GM12878 (cell line): ENCODE measurements at regions not wholly inside any gene's neighbourhood (a gene's known extent, or its start where the extent isn't known, plus 50 kb on each side); places are given as distances from the start of the nearest gene placed in this dataset.
A peak's percentile ranks its signal among the peaks of the same experiment; 100 is the strongest.

Experiments used
- ATF7 ChIP-seq: fragments of 450-650 bp; IDR thresholded peaks from 2 replicates; pipeline ENCODE4 v1.6.1; 2016; ENCODE audit warnings: low read depth, mild to moderate bottlenecking
- BACH1 ChIP-seq: fragments of 450-650 bp; IDR thresholded peaks from 2 replicates; pipeline ENCODE4 v1.6.1; 2017; ENCODE audit warnings: mild to moderate bottlenecking, borderline replicate concordance
- BCL11A ChIP-seq: IDR thresholded peaks from 2 replicates; pipeline ENCODE4 v1.6.1; 2011; ENCODE audit warnings: low read depth, low read length
- BHLHE40 ChIP-seq, 2 experiments: fragments of 450-650 bp in 1 of 2; IDR thresholded peaks; 2 replicates each; pipeline ENCODE4 v1.6.1; 2011 to 2017; ENCODE audit warnings: low read depth in 2 of 2, borderline replicate concordance in 1 of 2, improper control_type of control experiment in 1 of 2, low read length in 1 of 2, mild to moderate bottlenecking in 1 of 2
- BRCA1 ChIP-seq: IDR thresholded peaks from 2 replicates; pipeline ENCODE4 v1.6.1; 2011; ENCODE audit warnings: low read depth, low read length, improper control_type of control experiment
- CBFB ChIP-seq: IDR thresholded peaks from 2 replicates; pipeline ENCODE4 v1.6.1; 2016; ENCODE audit warnings: antibody characterized with exemption, low read depth
- CEBPB ChIP-seq, 2 experiments: fragments of 150-350 bp in 1 of 2; IDR thresholded peaks; 2 replicates each; pipeline ENCODE4 v1.6.1; 2012 to 2014; ENCODE audit warnings: low read depth in 2 of 2, low read length in 2 of 2, borderline replicate concordance in 1 of 2, inconsistent platforms in 1 of 2
- CHD2 ChIP-seq: IDR thresholded peaks from 2 replicates; pipeline ENCODE4 v1.6.1; 2011; ENCODE audit warnings: low read depth, low read length, improper control_type of control experiment, borderline replicate concordance
- EED ChIP-seq: sonication (generic); IDR thresholded peaks from 2 replicates; pipeline ENCODE4 v1.6.1; 2016; ENCODE audit warnings: antibody characterized with exemption, low read depth
- FOXK2 ChIP-seq: fragments of 450-650 bp; IDR thresholded peaks from 2 replicates; pipeline ENCODE4 v1.6.1; 2017; ENCODE audit warnings: mild to moderate bottlenecking, moderate library complexity
- GATAD2B ChIP-seq: fragments of 450-650 bp; conservative IDR thresholded peaks from 2 replicates; pipeline ENCODE4 v1.6.1; 2017; ENCODE audit warnings: low read depth, mild to moderate bottlenecking, moderate library complexity
- HDGF ChIP-seq: fragments of 450-650 bp; IDR thresholded peaks from 2 replicates; pipeline ENCODE4 v1.6.1; 2016; ENCODE audit warnings: antibody characterized with exemption
- IKZF1 ChIP-seq: fragments of 450-650 bp; conservative IDR thresholded peaks from 2 replicates; pipeline ENCODE4 v1.6.1; 2017; ENCODE audit warnings: antibody characterized with exemption, mild to moderate bottlenecking
- IKZF2 ChIP-seq, 2 experiments: fragments of 450-650 bp; IDR thresholded peaks; 2 replicates each; pipeline ENCODE4 v1.6.1; 2017; ENCODE audit warnings: mild to moderate bottlenecking in 2 of 2, moderate library complexity in 2 of 2
- IRF4 ChIP-seq: IDR thresholded peaks from 2 replicates; pipeline ENCODE4 v1.6.1; 2011; ENCODE audit warnings: low read depth, low read length
- MEF2B ChIP-seq: fragments of 450-650 bp; IDR thresholded peaks from 2 replicates; pipeline ENCODE4 v1.6.1; 2018; ENCODE audit warnings: mild to moderate bottlenecking, moderate library complexity; ENCODE audit not compliant: partially characterized antibody, poor library complexity, severe bottlenecking
- MTA2 ChIP-seq: fragments of 450-650 bp; IDR thresholded peaks from 2 replicates; pipeline ENCODE4 v1.6.1; 2016; ENCODE audit warnings: low read depth, mild to moderate bottlenecking, moderate library complexity
- MTA3 ChIP-seq: IDR thresholded peaks from 2 replicates; pipeline ENCODE4 v1.6.1; 2012; ENCODE audit warnings: low read length, inconsistent platforms, borderline replicate concordance
- MYB ChIP-seq: fragments of 150-350 bp; IDR thresholded peaks from 2 replicates; pipeline ENCODE4 v1.6.1; 2014; ENCODE audit warnings: mild to moderate bottlenecking, low read depth, low read length, borderline replicate concordance
- MYC ChIP-seq: IDR thresholded peaks from 2 replicates; pipeline ENCODE4 v1.6.1; 2011; ENCODE audit warnings: mild to moderate bottlenecking, low read length, moderate library complexity, inconsistent platforms; ENCODE audit not compliant: insufficient read depth, insufficient replicate concordance, insufficient read length, severe bottlenecking
- NBN ChIP-seq: fragments of 450-650 bp; IDR thresholded peaks from 2 replicates; pipeline ENCODE4 v1.6.1; 2016
- PKNOX1 ChIP-seq: fragments of 450-650 bp; IDR thresholded peaks from 2 replicates; pipeline ENCODE4 v1.6.1; 2016; ENCODE audit warnings: mild to moderate bottlenecking
- RBBP5 ChIP-seq: fragments of 200-600 bp; sonication (generic); conservative IDR thresholded peaks from 2 replicates; pipeline ENCODE4 v1.6.1; 2016
- RCOR1 ChIP-seq: conservative IDR thresholded peaks from 2 replicates; pipeline ENCODE4 v1.6.1; 2012; ENCODE audit warnings: low read depth, low read length, improper control_type of control experiment
- RELB ChIP-seq: fragments of 450-650 bp; IDR thresholded peaks from 2 replicates; pipeline ENCODE4 v1.6.1; 2017; ENCODE audit warnings: low read depth, mild to moderate bottlenecking, moderate library complexity
- RFX5 ChIP-seq: IDR thresholded peaks from 2 replicates; pipeline ENCODE4 v1.6.1; 2011; ENCODE audit warnings: low read depth, low read length, improper control_type of control experiment
- SMARCA5 ChIP-seq: fragments of 450-650 bp; IDR thresholded peaks from 2 replicates; pipeline ENCODE4 v1.6.1; 2017; ENCODE audit warnings: mild to moderate bottlenecking
- SMC3 ChIP-seq: IDR thresholded peaks from 2 replicates; pipeline ENCODE4 v1.6.1; 2011; ENCODE audit warnings: low read length, improper control_type of control experiment, borderline replicate concordance
- WRNIP1 ChIP-seq: IDR thresholded peaks from 2 replicates; pipeline ENCODE4 v1.6.1; 2011; ENCODE audit warnings: low read depth, low read length, improper control_type of control experiment, borderline replicate concordance
- ZNF207 ChIP-seq: fragments of 450-650 bp; IDR thresholded peaks from 2 replicates; pipeline ENCODE4 v1.6.1; 2014; ENCODE audit warnings: antibody characterized with exemption, mild to moderate bottlenecking, borderline replicate concordance
- ZNF622 ChIP-seq: fragments of 450-650 bp; IDR thresholded peaks from 2 replicates; pipeline ENCODE4 v1.6.1; 2017; ENCODE audit warnings: mild to moderate bottlenecking, inconsistent platforms
- TF ChIP-seq, protein P1 (sequence below): IDR thresholded peaks from 2 replicates; pipeline ENCODE4 v1.6.1; 2012; ENCODE audit warnings: low read depth, low read length, improper control_type of control experiment

DNA sequence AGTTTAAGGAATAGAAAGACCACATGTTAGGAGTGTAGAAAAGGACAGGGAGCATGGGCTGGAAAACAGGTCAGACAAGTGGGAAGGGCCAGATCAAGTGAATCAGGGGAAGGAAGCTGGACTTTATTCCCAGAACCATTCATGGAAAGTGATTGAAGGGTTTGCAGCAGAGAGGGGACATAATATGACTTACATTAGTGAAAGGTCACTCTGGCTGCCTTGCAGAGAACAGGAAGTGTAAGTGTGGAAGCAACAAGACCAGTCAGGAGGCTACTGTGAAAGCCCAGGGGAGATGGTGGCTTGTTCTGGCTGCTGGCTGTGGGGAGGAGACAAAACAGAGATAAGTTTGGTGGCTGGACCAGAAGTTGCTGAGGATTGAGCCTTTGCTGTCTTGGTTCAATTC, 69.1 kb downstream of the VCPKMT start (continued):
- peak; percentile 63 for TF ChIP-seq EED
- peak; percentile 44; the same call in 1 of the 2 replicates for TF ChIP-seq BCL11A
- no peak for TF ChIP-seq FOXK2
- no peak for TF ChIP-seq RFX5
- TF ChIP-seq RELB, result peak; percentile 41; the same call in 1 of the 2 replicates
- TF ChIP-seq ZNF622, result no peak
- TF ChIP-seq IKZF2 (IDR thresholded peaks at IDR 0.05), result peak; percentile 76 to 81
- TF ChIP-seq MTA2, result peak; percentile 63
- TF ChIP-seq BHLHE40 (IDR thresholded peaks at IDR 0.05; ENCODE audit: borderline replicate concordance in 1 of 2, low read depth in 2 of 2, low read length in 1 of 2), result peak; percentile 16 to 50; a peak in 1 of 4 replicates
- TF ChIP-seq SMC3, result peak; percentile 16; the same call in 1 of the 2 replicates
- no peak for TF ChIP-seq WRNIP1
- peak; percentile 64; the same call in 1 of the 2 replicates for TF ChIP-seq NBN
- TF ChIP-seq CEBPB (IDR thresholded peaks at IDR 0.05; ENCODE audit: borderline replicate concordance in 1 of 2, low read depth in 2 of 2, low read length in 2 of 2), result no peak
- no peak for TF ChIP-seq ZNF207
- TF ChIP-seq PKNOX1, result 0 out of 2 replicates have a peak, but pooled peaks have one; percentile 20
- TF ChIP-seq MYC, result no peak
- peak; percentile 94 for TF ChIP-seq MEF2B
- TF ChIP-seq MYB, result no peak
- 0 out of 2 replicates have a peak, but pooled peaks have one; percentile 19 for TF ChIP-seq GATAD2B
- no peak for TF ChIP-seq RBBP5
- no peak for TF ChIP-seq MTA3
- TF ChIP-seq IRF4, result 0 out of 2 replicates have a peak, but pooled peaks have one; percentile 49
- TF ChIP-seq CHD2, result peak; percentile 55; the same call in 1 of the 2 replicates
- TF ChIP-seq IKZF1, result peak; percentile 81
- TF ChIP-seq, protein P1, sequence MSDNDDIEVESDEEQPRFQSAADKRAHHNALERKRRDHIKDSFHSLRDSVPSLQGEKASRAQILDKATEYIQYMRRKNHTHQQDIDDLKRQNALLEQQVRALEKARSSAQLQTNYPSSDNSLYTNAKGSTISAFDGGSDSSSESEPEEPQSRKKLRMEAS, result 0 out of 2 replicates have a peak, but pooled peaks have one; percentile 11
- TF ChIP-seq BRCA1, result no peak
- no peak for TF ChIP-seq RCOR1
- 0 out of 2 replicates have a peak, but pooled peaks have one; percentile 20 for TF ChIP-seq HDGF
- TF ChIP-seq CBFB, result no peak
- TF ChIP-seq ATF7, result peak; percentile 24; the same call in 1 of the 2 replicates
- TF ChIP-seq BACH1, result no peak
- TF ChIP-seq SMARCA5, result 0 out of 2 replicates have a peak, but pooled peaks have one; percentile 56
- TF ChIP-seq, all 136 proteins: peak for 27
